Calu3 (cell line): ENCODE measurements at regions not wholly inside any gene's neighbourhood (a gene's known extent, or its start where the extent isn't known, plus 50 kb on each side); places are given as distances from the start of the nearest gene placed in this dataset.

Experiments used
- BruUV-seq: library from RNA; stranded (reverse); fragments of 400-500 nt; replicated peaks from 2 replicates; lab custom pipeline; 2021; lab: Mats Ljungman, UMichigan
- CTCF ChIA-PET: fragments of 300-600 bp; sonication (Branson Sonifier 250); formaldehyde crosslinking; loops from one replicate; lab custom pipeline; 2022; ENCODE audit warnings: antibody characterized with exemption; lab: Charles Lee
- DNase-seq: peaks from one replicate; pipeline ENCODE4 v3.0.0; 2022
- H3K27ac Mint-ChIP-seq: one replicate; pipeline ENCODE4 v1.8.0; 2022; ENCODE audit warnings: mixed read lengths; ENCODE audit not compliant: unreplicated experiment
- H3K27me3 Mint-ChIP-seq: one replicate; pipeline ENCODE4 v1.8.0; 2022; ENCODE audit warnings: mixed read lengths; ENCODE audit not compliant: unreplicated experiment
- H3K36me3 Mint-ChIP-seq: one replicate; pipeline ENCODE4 v1.8.0; 2022; ENCODE audit warnings: mild to moderate bottlenecking, moderate library complexity, mixed read lengths; ENCODE audit not compliant: insufficient read depth, unreplicated experiment
- H3K4me1 Mint-ChIP-seq: one replicate; pipeline ENCODE4 v1.8.0; 2022; ENCODE audit warnings: mild to moderate bottlenecking, low read depth, mixed read lengths; ENCODE audit not compliant: unreplicated experiment
- H3K4me3 Mint-ChIP-seq: one replicate; pipeline ENCODE4 v1.8.0; 2022; ENCODE audit warnings: mild to moderate bottlenecking, low read depth, moderate library complexity, mixed read lengths; ENCODE audit not compliant: unreplicated experiment
- H3K9me3 Mint-ChIP-seq: one replicate; pipeline ENCODE4 v1.8.0; 2022; ENCODE audit warnings: low read depth, mixed read lengths; ENCODE audit not compliant: unreplicated experiment
- intact Hi-C: fragments of 100-400 bp; cut with micrococcal nuclease; formaldehyde crosslinking; loops from one replicate; pipeline ENCODE4 v1.10.0; 2022; ENCODE audit not compliant: unreplicated experiment
- TF ChIP-seq, protein P1 (sequence below): fragments of 200-600 bp; IDR thresholded peaks from one replicate; pipeline ENCODE4 v1.8.0; 2022; ENCODE audit warnings: antibody characterized with exemption; ENCODE audit not compliant: unreplicated experiment

DNA sequence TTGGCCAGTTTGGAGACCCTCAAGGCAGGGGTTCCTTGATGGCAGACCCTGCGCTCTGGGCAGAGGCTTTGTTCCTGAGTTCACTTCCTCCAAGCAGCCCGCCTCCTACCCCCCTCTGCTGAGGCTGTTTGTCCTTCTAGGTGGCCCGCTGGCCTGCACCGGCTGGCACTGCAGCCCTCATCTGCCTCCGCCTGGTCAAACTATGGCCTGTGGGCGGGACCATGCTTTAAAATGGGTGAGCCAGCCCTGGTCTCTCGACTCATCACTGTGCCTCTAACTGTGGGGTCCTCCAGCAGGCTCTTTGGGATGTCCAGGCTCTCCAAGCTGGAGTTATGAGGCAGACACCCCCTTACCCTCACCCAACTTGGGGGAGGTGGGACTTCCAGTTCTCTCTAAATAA is 78.9 kb upstream of the SLC22A11 start:
- no peaks in the 10 kb centered on the region for H3K9me3 Mint-ChIP-seq
- CTCF ChIA-PET, result no interaction called here

DNA sequence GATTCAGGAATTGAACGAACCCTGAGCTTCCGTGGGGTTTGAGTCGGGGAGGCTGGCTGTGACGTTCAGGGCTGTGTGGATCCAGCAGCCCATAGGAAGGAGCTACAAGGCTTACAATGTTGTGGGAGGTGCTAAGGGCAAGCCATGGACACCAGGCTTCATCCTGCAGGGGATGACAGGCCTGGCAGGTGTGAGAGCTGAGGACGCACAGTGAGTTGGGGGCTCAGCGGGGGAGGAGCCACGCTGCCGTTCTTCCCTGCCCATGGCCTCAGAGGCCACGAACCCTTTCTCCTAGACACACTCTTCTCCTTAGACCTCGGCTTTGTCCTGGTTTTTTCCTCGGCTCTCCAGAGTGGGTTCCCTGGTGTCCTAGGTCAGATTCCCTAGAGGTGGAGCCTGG is 78.1 kb upstream of the SLC22A11 start:
- TF ChIP-seq, protein P1, sequence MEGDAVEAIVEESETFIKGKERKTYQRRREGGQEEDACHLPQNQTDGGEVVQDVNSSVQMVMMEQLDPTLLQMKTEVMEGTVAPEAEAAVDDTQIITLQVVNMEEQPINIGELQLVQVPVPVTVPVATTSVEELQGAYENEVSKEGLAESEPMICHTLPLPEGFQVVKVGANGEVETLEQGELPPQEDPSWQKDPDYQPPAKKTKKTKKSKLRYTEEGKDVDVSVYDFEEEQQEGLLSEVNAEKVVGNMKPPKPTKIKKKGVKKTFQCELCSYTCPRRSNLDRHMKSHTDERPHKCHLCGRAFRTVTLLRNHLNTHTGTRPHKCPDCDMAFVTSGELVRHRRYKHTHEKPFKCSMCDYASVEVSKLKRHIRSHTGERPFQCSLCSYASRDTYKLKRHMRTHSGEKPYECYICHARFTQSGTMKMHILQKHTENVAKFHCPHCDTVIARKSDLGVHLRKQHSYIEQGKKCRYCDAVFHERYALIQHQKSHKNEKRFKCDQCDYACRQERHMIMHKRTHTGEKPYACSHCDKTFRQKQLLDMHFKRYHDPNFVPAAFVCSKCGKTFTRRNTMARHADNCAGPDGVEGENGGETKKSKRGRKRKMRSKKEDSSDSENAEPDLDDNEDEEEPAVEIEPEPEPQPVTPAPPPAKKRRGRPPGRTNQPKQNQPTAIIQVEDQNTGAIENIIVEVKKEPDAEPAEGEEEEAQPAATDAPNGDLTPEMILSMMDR, result no peak
- intact Hi-C loops, result no loop called here
- H3K9me3 Mint-ChIP-seq, result no peaks in the 10 kb centered on the region
- H3K27me3 Mint-ChIP-seq, result peaks cover 76% of the 10 kb centered on the region
- no peaks in the 10 kb centered on the region for H3K36me3 Mint-ChIP-seq
- no peaks in the 10 kb centered on the region for H3K4me1 Mint-ChIP-seq
- CTCF ChIA-PET, result no interaction called here
- BruUV-seq, result no TSS peak
- no peak for DNase-seq
- H3K27ac Mint-ChIP-seq, result no peak overlapping the region
- H3K4me3 Mint-ChIP-seq, result no peak overlapping the region

More for the DNA sequence above, 78.9 kb upstream of the SLC22A11 start:
- Mint-ChIP-seq H3K4me1 (no peaks in the 10 kb centered on the region), H3K36me3 (no peaks in the 10 kb centered on the region), H3K27ac (no peak overlapping the region), H3K4me3 (no peak overlapping the region), H3K27me3 (peaks cover 76% of the 10 kb centered on the region)
- no peak for DNase-seq
- TF ChIP-seq, protein P1, result no peak
- no TSS peak for BruUV-seq
- intact Hi-C loops, result no loop called here

DNA sequence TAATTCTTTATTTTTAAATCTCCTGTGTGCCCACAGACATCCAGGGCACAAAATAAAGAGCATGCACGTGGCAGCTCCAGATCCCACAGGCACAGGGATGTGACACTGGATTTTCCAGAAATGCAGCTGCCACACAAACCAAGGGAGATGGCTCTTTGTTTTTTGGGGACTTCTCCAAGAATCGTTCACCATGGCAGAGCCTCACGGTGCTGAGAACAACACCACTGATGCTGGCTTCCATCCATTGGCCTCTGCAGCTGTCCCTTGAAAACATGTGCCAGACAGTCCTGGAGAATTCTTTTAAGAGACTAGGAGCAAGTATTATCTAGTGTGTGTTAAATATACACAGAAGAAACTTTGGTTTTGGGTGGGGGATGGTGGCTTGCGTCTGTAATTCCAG is 73.2 kb upstream of the SLC22A11 start:
- Mint-ChIP-seq H3K9me3 (no peaks in the 10 kb centered on the region), H3K4me1 (no peaks in the 10 kb centered on the region), H3K27ac (no peak overlapping the region), H3K27me3 (peaks cover 75% of the 10 kb centered on the region), H3K36me3 (no peaks in the 10 kb centered on the region), H3K4me3 (no peak overlapping the region)
- TF ChIP-seq, protein P1, result no peak
- no TSS peak for BruUV-seq
- DNase-seq, result no peak
- intact Hi-C loops, result no loop called here
- CTCF ChIA-PET, result no interaction called here

DNA sequence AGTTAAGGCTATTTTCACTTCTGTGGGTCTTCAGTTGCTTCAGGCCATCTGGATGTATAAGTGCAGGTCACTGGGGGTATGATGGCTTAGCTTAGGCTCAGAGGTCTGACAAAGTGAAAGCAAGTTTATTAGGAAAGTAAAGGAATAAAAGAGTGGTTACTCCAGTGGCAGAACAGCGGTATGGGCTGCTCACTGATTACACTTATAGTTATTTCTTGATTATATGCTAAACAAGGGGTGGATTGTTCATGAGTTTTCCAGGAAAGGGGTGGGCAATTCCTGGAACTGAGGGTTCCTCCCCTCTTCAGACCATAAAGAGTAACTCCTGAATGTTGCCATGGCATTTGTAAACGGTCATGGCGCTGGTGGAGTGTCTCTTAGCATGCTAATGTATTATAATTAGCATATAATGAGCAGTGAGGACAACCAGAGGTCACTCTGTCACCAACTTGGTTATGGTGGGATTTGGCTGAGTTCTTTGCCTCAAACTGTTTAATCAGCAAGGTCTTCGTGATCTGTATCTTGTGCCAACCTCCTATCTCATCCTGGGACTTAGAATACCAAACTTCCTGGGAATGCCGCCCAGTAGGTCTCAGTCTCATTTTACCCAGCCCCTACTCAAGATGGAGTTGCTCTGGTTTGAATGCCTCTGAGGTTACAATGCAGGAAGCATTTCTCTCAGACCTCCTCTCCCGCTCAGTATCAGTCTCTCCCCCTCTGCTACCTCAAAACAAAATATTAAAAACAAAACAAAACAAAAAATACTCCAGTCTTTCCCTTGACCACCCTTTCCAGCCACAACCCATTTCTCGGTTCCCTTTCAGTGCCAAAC is 71.3 kb upstream of the SLC22A11 start:
- TF ChIP-seq, protein P1, result no peak
- Mint-ChIP-seq H3K27me3 (peaks cover 66% of the 10 kb centered on the region), H3K9me3 (no peaks in the 10 kb centered on the region), H3K4me3 (no peak overlapping the region), H3K4me1 (no peaks in the 10 kb centered on the region), H3K27ac (no peak overlapping the region), H3K36me3 (no peaks in the 10 kb centered on the region)
- CTCF ChIA-PET, result no interaction called here
- intact Hi-C loops, result no loop called here
- no peak for DNase-seq
- BruUV-seq, result no TSS peak
